HPDE6-E6E7 (cell line): ENCODE measurements at regions not wholly inside any gene's neighbourhood (a gene's known extent, or its start where the extent isn't known, plus 50 kb on each side); places are given as distances from the start of the nearest gene placed in this dataset.
A peak's percentile ranks its signal among the peaks of the same experiment; 100 is the strongest.

ENCODE experiments used
- DNase-seq: peaks from one replicate; pipeline ENCODE4 v3.0.0; 2011; ENCODE audit warnings: missing footprints; ENCODE audit errors: extremely low spot score

DNA sequence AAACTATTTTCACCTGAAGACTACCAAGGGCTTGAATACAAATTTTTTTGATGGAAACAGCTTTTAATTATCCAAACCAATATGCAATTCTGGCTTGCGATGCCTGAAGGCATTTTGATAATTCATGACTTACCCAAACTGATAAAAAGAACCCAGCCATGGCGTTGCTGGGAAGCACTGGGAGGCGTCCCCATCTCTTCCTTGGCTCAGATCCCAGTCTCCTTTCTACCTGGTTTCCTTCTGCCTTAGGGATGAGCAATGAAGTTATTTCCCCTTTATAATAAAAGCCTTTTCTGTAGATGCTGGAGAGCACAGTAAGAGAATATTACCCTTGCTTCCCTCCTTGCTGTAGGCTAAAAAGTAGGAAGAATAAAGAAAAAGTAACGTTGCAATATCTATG, 129.1 kb upstream of the ANK3 start:
- DNase-seq = no peak

DNA sequence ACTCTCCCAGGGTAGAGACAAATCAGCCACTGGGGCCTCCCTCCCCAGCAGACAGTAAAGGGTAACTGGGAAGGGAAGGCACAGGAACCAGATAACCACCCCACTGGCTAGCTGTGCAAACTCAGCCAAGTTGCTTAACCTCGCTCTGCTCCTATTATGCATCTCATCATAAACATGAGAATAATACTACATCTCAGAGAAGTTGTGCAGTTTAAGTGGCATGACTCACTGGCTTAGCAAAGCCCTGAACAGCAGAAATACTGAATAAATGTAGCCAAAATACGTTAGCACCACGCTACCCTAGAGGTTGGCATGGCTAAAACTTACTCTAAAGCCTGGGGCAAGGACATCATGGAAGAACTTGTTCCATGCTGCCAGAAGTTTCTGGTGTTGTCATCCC, 128.1 kb upstream of the ANK3 start:
- DNase-seq = no peak

DNA sequence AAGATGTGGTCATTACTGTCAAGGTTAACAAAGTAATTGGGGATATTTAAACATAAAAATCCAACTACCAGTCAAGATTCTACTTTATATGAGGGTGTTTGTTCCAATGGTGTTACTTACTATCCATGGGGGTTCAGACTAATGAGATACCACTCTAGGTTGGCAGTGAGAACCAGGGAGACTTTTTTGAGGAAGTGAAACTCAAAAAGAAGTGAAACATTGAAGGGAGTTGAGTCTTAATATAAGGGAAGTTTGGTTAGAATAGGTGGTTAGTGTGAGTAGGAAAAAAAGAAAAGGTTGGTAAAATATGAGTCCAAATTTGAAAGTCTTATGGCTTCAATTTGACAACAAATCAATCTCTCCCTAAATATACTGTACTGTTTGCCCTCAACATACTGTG, 123.6 kb upstream of the ANK3 start:
- DNase-seq = no peak

DNA sequence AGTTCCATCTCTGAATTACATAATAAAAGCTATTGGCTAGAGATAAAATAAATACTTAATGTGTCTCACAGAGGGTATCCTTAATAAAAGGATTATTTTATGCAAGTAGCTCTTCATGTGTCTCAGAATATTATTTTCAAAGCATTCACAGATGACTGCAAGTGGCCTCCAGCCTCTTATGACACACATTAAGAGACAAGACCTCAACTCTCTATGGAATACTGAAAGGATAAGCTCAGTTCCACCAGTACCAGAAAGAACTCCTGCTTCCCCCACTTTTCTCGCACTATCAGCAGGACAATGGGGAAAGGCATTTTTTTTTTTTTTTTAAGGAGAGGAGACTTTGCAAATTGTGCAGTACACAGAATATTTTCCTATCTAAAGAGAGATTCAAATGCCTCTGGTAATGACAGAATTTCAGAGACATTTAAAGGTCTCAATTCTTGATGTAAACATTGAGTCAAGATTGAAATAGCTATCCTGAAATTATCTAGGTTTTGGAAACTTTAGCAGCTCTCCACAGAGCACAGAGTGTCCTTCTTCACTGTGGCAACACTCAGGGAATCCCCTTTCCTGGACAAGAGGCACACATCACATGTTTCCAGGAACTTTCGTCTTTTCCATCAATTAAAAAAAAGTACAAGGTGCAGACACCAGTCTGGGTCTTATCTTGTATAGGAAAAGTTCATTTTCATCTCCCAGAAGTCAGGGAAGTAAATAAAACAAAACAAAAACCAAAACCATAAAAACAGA, 122.0 kb upstream of the ANK3 start:
- no peak for DNase-seq

DNA sequence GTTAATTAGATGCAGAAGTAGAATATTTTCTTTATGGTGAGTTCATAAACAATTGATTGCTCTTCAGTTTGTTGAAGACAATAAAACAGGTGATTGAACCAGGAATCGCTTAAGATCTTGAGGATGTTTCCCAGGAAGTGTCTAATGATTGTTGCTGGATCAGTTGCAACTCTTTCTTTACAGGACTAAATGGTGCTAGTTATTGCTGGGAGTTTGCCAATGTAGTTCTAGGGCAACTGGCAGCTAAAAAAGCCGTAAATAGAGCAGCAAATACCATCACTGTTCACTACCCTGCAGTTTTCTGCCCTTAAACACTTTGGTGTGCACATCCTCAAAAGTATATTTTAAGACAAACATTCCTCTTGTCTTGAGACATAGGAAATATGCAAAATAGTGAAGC, 119.2 kb upstream of the ANK3 start:
- DNase-seq = no peak

DNA sequence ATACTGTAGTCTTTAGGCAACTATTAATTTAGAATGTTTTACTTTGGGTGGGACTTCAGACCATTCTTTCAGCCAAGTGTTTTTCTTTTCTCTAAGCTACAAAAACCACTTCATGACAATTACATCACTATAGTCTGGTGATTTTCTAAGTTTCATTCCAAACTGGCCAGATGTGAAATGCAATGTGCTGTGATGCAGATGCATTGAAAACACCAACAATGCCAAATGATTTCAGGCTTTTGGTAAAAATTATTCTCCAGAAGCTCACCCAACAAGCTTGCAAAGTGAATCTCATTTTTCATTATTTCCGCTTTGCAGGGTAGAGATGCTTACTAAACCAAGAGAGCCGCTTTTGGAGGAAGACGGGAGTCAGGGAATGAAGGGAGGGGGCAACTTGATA, 118.4 kb upstream of the ANK3 start:
- no peak for DNase-seq

DNA sequence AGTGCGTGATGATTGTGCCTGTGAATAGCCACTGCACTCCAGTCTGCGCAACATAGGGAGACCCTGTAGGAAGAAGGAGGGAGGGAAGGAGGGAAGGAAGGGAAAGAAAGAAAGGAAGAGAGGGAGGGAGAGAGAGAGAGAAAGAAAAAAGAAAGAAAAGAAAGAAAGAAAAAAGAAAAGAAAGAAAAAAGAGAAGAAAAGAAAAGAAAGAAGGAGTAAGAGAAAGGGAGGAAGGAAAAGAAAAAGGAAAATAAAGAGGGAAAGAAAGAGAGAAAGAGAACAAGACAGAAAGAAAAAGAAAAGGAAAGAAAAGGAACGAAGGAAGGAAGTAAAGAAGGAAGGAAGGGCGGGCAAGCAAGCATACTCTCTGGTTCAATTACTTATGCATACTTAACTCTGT, 112.9 kb upstream of the ANK3 start:
- no peak for DNase-seq

DNA sequence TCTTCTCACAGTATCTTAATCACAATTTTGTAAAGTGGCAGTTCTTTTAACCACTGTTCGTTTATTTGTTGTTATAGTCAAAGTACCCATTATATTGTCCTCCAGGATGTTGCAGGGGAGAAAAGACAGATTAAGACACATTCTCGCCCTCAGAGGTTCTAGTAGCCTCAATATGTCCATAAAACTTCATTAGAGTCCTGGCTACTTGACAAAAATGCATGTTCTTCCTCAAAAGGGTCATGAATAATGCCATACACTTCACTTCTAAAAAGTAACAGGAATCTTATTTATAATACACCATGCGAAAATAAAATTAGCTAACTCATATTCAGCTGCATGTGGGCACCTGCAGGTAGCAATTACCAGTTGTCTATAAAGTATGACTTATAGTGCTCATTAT, 109.3 kb upstream of the ANK3 start:
- DNase-seq = no peak

DNA sequence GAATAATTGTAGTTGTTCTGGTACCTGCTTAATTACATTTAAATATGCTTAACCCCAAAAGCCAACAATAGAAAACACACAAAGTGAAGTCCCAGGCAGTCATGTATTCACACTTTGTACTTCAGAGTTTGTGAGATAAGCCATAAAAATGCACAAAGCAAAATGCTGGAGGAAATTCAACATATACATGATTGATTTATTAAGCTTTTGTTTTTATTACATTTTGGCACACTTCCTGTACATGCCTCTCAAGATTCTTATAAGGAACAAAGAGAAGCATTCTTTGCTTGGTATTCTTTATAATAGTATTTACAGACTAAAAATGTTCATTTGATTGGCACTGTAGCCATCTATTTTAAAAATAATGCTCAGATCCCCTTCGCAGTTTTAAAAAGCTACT, 107.7 kb upstream of the ANK3 start:
- DNase-seq = no peak

DNA sequence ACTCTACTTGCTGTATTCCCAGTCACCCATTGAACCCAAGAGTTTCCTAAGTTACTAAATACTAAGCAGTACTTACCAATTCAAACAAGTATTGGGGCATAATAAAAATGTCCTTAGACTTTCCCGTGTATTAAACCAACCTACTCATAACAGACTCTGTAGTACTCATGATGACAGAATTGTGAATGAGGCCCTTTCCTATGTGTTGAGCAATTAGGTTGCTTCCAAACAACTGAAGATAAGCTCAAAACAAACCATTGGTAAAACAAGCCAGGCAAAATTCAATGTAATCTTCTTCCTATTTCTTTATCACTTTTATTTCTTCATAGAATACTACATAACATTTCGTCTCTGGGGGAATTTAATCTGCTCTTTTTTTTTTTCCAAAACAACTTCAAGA, 106.5 kb upstream of the ANK3 start:
- no peak for DNase-seq

DNA sequence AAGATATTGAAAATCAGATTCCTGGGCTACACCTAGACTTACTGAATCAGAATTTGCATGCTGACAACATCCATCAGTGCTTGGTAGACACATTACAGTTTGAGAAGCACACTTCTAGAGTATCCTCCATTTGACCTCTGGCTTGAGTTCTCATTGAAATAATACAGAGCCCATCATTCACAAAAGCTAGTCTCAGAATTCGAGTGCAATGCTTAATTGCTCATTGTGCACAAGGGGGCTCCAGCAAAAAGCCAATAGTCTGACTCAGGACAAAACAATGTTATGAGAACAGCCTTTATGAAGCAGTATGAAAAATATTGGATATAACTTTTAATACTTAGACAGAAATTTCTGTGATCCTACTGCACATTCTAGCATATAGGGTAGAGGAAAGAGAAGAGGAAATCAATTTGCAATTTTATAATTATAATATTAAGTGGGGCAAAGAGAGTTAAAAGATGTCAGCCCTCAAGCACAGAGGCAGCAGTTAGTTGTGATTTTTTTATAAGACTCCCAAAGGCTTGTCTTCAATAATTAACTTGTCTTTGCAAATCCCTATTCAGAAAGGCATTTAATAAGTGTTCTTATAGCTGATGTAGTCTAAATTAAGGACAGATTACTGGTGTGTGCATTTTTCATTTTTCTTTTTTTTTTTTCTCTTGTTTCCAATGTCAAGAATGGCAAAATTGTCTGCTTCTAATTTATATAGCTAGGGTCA, 105.8 kb upstream of the ANK3 start:
- no peak for DNase-seq

DNA sequence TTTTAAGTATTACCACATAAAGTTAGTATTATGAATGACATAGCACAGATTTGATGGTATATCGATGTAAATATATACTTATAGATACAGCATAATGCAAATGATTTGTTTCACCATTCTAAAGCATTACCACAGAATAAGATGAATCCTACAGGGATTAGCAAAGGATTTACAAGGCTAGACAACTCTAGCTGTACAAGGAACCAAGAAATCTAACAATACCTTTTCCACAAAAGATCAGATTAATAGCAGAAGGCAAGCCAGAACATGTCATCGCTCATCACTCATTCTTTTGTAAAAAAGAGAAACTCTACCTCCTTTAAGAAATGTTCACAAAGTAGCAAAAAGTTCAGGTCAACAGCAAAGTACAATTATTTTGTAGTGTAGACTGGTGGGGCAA, 105.1 kb upstream of the ANK3 start:
- no peak for DNase-seq

DNA sequence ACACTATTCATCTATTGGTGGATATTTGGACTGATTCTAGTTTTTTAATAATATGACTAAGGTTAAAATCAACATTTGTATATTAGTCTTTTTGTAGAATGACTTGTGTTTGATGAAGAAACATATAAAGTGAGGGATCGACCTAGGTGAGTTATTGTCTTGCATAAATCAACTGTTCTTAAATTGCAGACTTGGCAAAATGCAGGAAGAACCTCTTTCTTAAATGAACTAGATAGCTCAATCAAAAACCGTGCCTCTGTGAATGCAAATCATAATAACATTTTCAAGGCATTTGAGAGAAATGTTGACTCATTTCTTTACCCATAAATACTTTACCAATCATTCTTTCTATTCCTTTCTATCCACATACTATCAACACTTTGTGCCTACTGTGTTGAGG, 101.5 kb upstream of the ANK3 start:
- no peak for DNase-seq

DNA sequence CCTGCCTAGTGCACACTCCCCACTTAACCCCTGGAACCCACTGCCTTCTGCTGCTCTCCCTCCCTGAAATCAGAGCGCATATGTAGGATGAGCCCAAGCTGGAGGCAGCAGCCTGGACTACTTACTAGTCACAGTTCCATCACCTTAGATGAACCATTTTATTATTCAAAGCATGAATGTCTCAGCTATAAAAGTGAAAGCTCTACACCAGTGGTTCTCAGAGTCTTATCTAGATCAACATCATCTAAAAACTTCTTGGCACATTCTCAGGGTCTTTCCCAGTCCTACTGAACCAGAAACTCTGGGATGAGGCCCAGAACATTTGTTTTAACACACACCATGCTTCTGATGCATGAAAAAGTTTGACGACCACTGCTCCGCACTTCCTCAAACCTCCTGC, 100.3 kb upstream of the ANK3 start:
- no peak for DNase-seq

DNA sequence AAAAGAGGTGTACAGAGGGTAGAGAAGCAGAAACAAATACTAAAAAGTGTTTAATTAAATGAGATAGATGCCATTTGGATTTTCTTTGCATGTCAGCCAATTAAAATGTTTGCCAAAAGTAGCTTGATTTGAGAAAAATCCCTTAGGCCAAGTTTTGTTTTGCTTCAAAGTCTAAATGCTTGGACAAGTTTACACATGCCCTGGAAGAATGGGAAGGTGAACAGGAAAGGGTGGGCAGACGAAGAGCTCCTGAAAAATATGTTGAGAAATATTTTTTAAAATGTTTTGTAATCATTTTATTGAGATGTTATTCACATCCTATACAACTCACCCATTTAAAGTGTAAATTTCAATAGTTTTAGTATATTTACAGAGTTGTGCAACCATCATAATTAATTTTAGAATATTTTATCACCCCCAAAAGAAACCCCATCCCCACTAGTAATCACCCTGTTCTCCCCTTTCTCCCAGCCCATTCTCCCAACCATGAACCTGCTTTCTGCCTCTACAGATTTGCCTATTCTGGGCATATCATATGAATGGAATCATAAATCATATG, 98.5 kb upstream of the ANK3 start:
- peak; percentile 19 for DNase-seq

DNA sequence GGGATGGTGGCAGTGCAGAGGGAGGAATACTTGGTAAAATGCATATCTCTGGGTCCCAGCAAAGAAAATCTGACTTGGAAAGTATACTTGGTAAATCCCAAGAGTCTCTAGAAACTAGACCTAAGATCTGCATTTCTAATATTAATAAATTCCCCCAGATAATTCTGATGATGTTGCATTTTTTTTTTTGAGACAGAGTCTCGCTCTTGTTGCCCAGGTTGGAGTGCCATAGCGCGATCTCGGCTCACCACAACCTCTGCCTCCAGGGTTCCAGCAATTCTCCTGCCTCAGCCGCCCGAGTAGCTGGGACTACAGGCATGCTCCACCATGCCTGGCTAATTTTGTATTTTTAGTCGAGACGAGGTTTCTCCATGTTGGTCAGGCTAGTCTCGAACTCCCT, 97.9 kb upstream of the ANK3 start:
- no peak for DNase-seq

DNA sequence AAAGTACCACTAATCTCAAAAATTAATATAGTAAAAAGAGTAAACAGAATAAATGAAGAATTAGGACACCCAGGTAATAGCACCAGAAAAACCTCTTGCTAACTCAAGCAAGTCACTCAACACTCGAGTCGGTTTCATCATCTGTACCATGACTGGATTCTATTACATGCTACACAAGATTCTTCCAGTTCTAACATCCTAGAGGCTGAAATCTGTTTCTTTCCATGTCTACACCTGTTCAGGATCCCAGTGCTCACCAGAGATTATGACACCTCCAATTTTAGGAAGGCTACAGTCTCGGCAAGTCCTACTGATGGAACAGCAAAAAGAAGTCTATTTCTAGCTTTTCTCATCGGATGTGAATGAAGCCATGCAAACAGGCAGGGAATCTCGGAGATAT, 95.3 kb upstream of the ANK3 start:
- DNase-seq = no peak

DNA sequence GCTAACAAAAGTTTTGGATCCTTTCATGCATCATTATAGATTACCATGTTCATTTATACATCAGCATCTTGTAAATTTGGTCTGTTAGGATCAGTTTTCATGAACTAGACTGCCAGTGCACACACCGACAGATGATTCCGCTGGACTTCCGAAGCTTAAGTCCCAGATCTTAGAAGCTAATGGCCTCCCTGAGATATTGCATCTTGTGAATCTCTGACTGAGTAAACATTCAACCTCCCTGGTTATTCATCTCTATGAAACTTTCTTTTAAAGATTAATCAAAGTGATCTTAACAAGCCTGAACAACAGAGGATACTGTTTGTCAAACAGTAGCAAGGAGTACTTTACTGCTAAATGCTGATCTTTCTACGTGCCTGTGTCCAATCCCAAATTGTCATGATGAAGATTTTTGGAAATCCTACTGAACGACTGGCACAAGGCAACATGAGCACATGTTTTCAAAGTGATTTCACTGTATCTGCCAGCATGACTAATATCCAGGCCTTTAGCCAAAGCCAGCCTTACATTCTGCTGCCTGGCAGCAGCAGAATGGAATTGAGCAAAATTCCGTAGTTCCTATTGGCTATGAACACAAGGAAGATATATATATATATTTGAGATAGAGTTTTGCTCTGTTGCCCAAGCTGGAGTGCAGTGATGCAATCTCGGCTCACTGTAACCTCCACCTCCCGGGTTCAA, 91.3 kb upstream of the ANK3 start:
- DNase-seq = peak; percentile 49

DNA sequence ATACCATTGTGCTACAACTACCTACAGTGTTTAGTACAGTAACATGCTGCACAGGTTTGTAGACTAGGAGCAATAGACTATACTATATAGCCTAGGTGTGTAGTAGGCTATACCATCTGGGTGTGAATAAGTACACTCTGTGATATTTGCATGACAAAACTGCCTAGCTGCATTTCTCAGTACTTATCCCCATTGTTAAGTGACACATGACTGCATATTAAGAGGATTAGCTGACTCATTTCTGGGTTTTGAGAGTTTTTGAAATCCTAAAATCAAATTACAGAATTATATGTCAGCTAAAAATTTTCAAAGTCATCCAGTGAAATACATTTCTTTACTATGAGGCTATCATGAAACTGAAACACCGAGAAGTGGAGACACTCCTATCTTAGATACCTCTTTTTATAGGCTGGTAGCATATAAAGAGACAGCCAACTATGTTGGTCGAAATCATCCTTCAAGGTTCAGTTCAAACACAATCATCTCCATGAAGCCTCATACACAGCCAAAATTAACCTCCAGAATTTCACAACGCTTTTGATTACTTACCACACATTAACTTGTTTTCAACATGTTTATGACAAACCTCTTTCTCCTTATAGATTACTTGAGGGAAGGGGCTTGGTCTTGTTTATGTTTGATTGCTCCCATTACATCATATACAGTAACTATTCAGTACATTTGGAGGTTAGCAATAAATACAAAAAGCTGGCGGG, 89.8 kb upstream of the ANK3 start:
- no peak for DNase-seq

DNA sequence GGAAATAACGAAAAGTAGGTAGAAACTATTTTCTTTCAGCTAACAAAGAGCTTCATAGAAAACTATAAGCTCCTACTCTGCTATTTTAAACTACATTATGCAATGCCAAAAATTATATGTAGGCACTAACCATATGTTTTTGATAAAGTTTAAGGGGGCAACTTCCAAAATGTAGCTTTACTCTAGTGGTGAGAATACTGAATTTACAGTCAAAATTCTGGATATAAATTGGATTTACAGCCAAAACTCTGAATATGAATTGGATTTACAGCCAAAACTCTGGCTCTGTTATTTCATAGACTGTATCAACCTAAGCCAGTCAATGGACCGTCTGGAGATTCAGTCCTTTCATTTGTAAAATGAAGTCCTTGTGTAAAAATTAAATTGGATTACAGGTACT, 86.8 kb upstream of the ANK3 start:
- no peak for DNase-seq

DNA sequence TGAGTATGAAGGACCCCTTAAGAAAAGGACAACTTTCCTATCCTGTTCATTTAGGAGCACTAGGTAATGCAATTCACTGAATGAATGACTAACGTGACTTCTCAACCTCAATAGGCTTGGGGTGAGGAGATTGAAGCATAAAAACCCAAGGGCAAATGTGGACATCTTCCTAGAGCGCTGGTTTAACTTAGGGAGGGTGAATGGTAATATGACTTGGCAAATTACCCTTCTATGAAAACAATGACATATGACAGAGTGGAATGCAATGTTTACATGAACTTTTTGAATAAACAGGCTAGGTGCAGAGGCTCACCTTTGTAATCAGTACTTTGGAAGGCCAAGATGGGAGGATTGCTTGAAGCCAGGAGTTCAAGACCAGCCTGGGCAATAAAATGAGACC, 83.9 kb upstream of the ANK3 start:
- peak; percentile 11 for DNase-seq

DNA sequence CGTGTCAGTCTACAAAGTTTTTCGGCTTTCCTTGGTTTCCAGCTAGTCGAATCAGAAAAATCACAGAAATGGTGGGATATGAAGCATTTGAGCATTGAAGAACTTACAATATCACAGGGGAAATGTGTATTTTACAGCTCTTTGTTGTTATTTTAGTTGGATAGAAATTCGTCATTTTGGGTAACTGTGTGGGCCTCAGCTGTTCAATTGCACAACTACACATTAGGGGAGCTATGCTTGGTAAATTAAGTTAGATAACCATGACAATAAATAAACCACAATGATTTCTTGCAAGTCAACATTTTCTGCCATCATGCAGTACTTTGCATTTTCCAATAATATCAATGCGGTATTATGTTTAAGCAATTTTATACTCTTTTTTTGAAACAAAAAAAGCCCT, 80.4 kb upstream of the ANK3 start:
- no peak for DNase-seq
